ENCODE measurements at regions not wholly inside any gene's neighbourhood (a gene's known extent, or its start where the extent isn't known, plus 50 kb on each side); places are given as distances from the start of the nearest gene placed in this dataset.

GRCh38 chr2:220057916-220058315 is 430.5 kb downstream of the SLC4A3 start:
- no peak overlapping the region for H3K27ac Mint-ChIP-seq (ENCODE audit: unreplicated experiment)
- no peak overlapping the region for H3K27ac ChIP-seq (ENCODE audit: low read depth, low read length)
- H3K9me3 Mint-ChIP-seq (ENCODE audit: unreplicated experiment) = peaks cover 4% of the 10 kb centered on the region
- no peaks in the 10 kb centered on the region for H3K9me3 ChIP-seq (ENCODE audit: insufficient read depth, low read depth, low read length)
- no peaks in the 10 kb centered on the region for H3K27me3 ChIP-seq (ENCODE audit: insufficient read depth, low read length)
- DNase-seq (ENCODE audit: low read depth) (no peak), FAIRE-seq (no peak)
- H3K79me2 ChIP-seq (ENCODE audit: insufficient read depth, low read length) = no peaks in the 10 kb centered on the region
- H3K36me3 ChIP-seq (ENCODE audit: insufficient read depth, low read length) = no peaks in the 10 kb centered on the region
- H4K20me1 ChIP-seq (ENCODE audit: insufficient read depth, low read length) = no peaks in the 10 kb centered on the region
- no peak overlapping the region for H3K4me3 ChIP-seq (ENCODE audit: insufficient read depth, low read depth, low read length)
- no peaks in the 10 kb centered on the region for H3K4me1 ChIP-seq (ENCODE audit: insufficient read depth, low read length)
- no peak overlapping the region for H3K4me2 ChIP-seq (ENCODE audit: low read length)
- TF ChIP-seq CTCF (IDR thresholded peaks at IDR 0.05; ENCODE audit: insufficient read depth, low read depth, low read length) = no peak
- no peak for TF ChIP-seq EZH2 (IDR thresholded peaks at IDR 0.05; ENCODE audit: insufficient read depth, low read length)
- H3K4me3 Mint-ChIP-seq (ENCODE audit: unreplicated experiment) = no peak overlapping the region
- no peak overlapping the region for H2AFZ ChIP-seq (ENCODE audit: low read depth, low read length)
- no peaks in the 10 kb centered on the region for H3K27me3 Mint-ChIP-seq (ENCODE audit: low read depth, unreplicated experiment)
- H3K36me3 Mint-ChIP-seq (ENCODE audit: low read depth, unreplicated experiment) = no peaks in the 10 kb centered on the region
- no peak overlapping the region for H3K9ac ChIP-seq (ENCODE audit: low read length)
- no peaks in the 10 kb centered on the region for H3K4me1 Mint-ChIP-seq (ENCODE audit: low read depth, unreplicated experiment)

GRCh38 chr2:220064111-220065030 is 436.9 kb downstream of the SLC4A3 start:
- Histone ChIP-seq H3K79me2 (ENCODE audit: insufficient read depth, low read length) (no peaks in the 10 kb centered on the region), H3K9me3 (ENCODE audit: insufficient read depth, low read depth, low read length) (no peaks in the 10 kb centered on the region), H4K20me1 (ENCODE audit: insufficient read depth, low read length) (no peaks in the 10 kb centered on the region), H3K27ac (ENCODE audit: low read depth, low read length) (no peak overlapping the region), H3K36me3 (ENCODE audit: insufficient read depth, low read length) (no peaks in the 10 kb centered on the region), H3K9ac (ENCODE audit: low read length) (no peak overlapping the region), H3K27me3 (ENCODE audit: insufficient read depth, low read length) (no peaks in the 10 kb centered on the region), H3K4me2 (ENCODE audit: low read length) (no peak overlapping the region), H2AFZ (ENCODE audit: low read depth, low read length) (no peak overlapping the region), H3K4me3 (ENCODE audit: insufficient read depth, low read depth, low read length) (no peak overlapping the region), H3K4me1 (ENCODE audit: insufficient read depth, low read length) (no peaks in the 10 kb centered on the region)
- no peak overlapping the region for H3K4me3 Mint-ChIP-seq (ENCODE audit: unreplicated experiment)
- H3K27ac Mint-ChIP-seq (ENCODE audit: unreplicated experiment) = no peak overlapping the region
- peaks cover 9% of the 10 kb centered on the region for H3K4me1 Mint-ChIP-seq (ENCODE audit: low read depth, unreplicated experiment)
- FAIRE-seq (no peak), DNase-seq (ENCODE audit: low read depth) (no peak)
- no peaks in the 10 kb centered on the region for H3K36me3 Mint-ChIP-seq (ENCODE audit: low read depth, unreplicated experiment)
- no peaks in the 10 kb centered on the region for H3K9me3 Mint-ChIP-seq (ENCODE audit: unreplicated experiment)
- TF ChIP-seq CTCF (IDR thresholded peaks at IDR 0.05; ENCODE audit: insufficient read depth, low read depth, low read length) (no peak), EZH2 (IDR thresholded peaks at IDR 0.05; ENCODE audit: insufficient read depth, low read length) (no peak)
- H3K27me3 Mint-ChIP-seq (ENCODE audit: low read depth, unreplicated experiment) = no peaks in the 10 kb centered on the region

GRCh38 chr2:220065581-220065980 is 438.2 kb downstream of the SLC4A3 start:
- FAIRE-seq (no peak), DNase-seq (ENCODE audit: low read depth) (peak; percentile 47)
- no peak overlapping the region for H3K27ac Mint-ChIP-seq (ENCODE audit: unreplicated experiment)
- peaks cover 9% of the 10 kb centered on the region for H3K4me1 Mint-ChIP-seq (ENCODE audit: low read depth, unreplicated experiment)
- H4K20me1 ChIP-seq (ENCODE audit: insufficient read depth, low read length) = no peaks in the 10 kb centered on the region
- no peaks in the 10 kb centered on the region for H3K4me1 ChIP-seq (ENCODE audit: insufficient read depth, low read length)
- H3K36me3 ChIP-seq (ENCODE audit: insufficient read depth, low read length) = no peaks in the 10 kb centered on the region
- H3K9ac ChIP-seq (ENCODE audit: low read length) = no peak overlapping the region
- H3K4me3 ChIP-seq (ENCODE audit: insufficient read depth, low read depth, low read length) = no peak overlapping the region
- H3K27me3 Mint-ChIP-seq (ENCODE audit: low read depth, unreplicated experiment) = no peaks in the 10 kb centered on the region
- no peaks in the 10 kb centered on the region for H3K36me3 Mint-ChIP-seq (ENCODE audit: low read depth, unreplicated experiment)
- no peak overlapping the region for H3K27ac ChIP-seq (ENCODE audit: low read depth, low read length)
- no peak overlapping the region for H3K4me2 ChIP-seq (ENCODE audit: low read length)
- no peaks in the 10 kb centered on the region for H3K79me2 ChIP-seq (ENCODE audit: insufficient read depth, low read length)
- no peak overlapping the region for H3K4me3 Mint-ChIP-seq (ENCODE audit: unreplicated experiment)
- no peaks in the 10 kb centered on the region for H3K27me3 ChIP-seq (ENCODE audit: insufficient read depth, low read length)
- TF ChIP-seq CTCF (IDR thresholded peaks at IDR 0.05; ENCODE audit: insufficient read depth, low read depth, low read length) = no peak
- TF ChIP-seq EZH2 (IDR thresholded peaks at IDR 0.05; ENCODE audit: insufficient read depth, low read length) = no peak
- H2AFZ ChIP-seq (ENCODE audit: low read depth, low read length) = no peak overlapping the region
- no peaks in the 10 kb centered on the region for H3K9me3 Mint-ChIP-seq (ENCODE audit: unreplicated experiment)
- H3K9me3 ChIP-seq (ENCODE audit: insufficient read depth, low read depth, low read length) = no peaks in the 10 kb centered on the region
